ENCODE measurements at regions not wholly inside any gene's neighbourhood (a gene's known extent, or its start where the extent isn't known, plus 50 kb on each side); places are given as distances from the start of the nearest gene placed in this dataset.

Small RNA genes lying in the stretch of these regions (small RNA-seq; reads per million reads assigned to genes)
- gene RF00334 = 0 reads per million in 2 experiments
